K562 (cell line): ENCODE measurements at regions not wholly inside any gene's neighbourhood (a gene's known extent, or its start where the extent isn't known, plus 50 kb on each side); places are given as distances from the start of the nearest gene placed in this dataset.

ENCODE experiments used
- BRF2 ChIP-seq: IDR thresholded peaks from 3 replicates; pipeline ENCODE4 v1.6.1; 2011; ENCODE audit warnings: borderline replicate concordance, mild to moderate bottlenecking; ENCODE audit not compliant: insufficient read length, insufficient read depth
- CBX2 ChIP-seq: fragments of 200-600 bp; sonication (generic); IDR thresholded peaks from one replicate; pipeline ENCODE4 v1.6.1; 2012; ENCODE audit warnings: mild to moderate bottlenecking, low read length, inconsistent platforms; ENCODE audit not compliant: insufficient read depth, poor library complexity, severe bottlenecking
- CTCF ChIP-seq, 3 experiments: IDR thresholded peaks in 2 of 3; conservative IDR thresholded peaks in 1 of 3; 2 replicates each; pipeline ENCODE4 v1.5.1; 2011 to 2012; ENCODE audit warnings: low read length in 3 of 3, mild to moderate bottlenecking in 3 of 3, control low read depth in 2 of 3, improper control_type of control experiment in 1 of 3, inconsistent platforms in 1 of 3, low read depth in 1 of 3, mixed read lengths in 1 of 3, moderate library complexity in 1 of 3; ENCODE audit not compliant: insufficient read depth in 2 of 3
- GABPA ChIP-seq: fragments of 200-800 bp; sonication (Bioruptor generic); conservative IDR thresholded peaks from 2 replicates; pipeline ENCODE4 v1.6.1; 2016; ENCODE audit warnings: low read depth, missing genetic modification characterization, missing compliant biosample characterization
- GATA2 ChIP-seq: sonication (generic); formaldehyde crosslinking; IDR thresholded peaks from 2 replicates; pipeline ENCODE4 v1.4.0; 2020; ENCODE audit warnings: mild to moderate bottlenecking, missing genetic modification reagents
- MAZ ChIP-seq, 2 experiments: fragments of 450-650 bp in 1 of 2; sonication (generic) in 1 of 2; formaldehyde crosslinking; IDR thresholded peaks in 1 of 2; conservative IDR thresholded peaks in 1 of 2; 2 replicates each; pipeline versions ENCODE4 v1.4.0 to v1.5.0; 2020; ENCODE audit warnings: mild to moderate bottlenecking in 1 of 2, missing genetic modification reagents in 1 of 2
- NFE2L1 ChIP-seq: fragments of 450-650 bp; IDR thresholded peaks from 2 replicates; pipeline ENCODE4 v1.6.1; 2016; ENCODE audit warnings: missing genetic modification characterization, low read depth, mild to moderate bottlenecking, missing compliant biosample characterization, moderate library complexity, borderline replicate concordance
- SETDB1 ChIP-seq: IDR thresholded peaks from one replicate; pipeline ENCODE4 v1.6.1; 2012; ENCODE audit warnings: low read length, control low read depth, inconsistent platforms
- ZNF121 ChIP-seq: sonication (generic); formaldehyde crosslinking; conservative IDR thresholded peaks from 2 replicates; pipeline ENCODE4 v1.8.0; 2022; ENCODE audit warnings: missing genetic modification reagents
- ZNF274 ChIP-seq: IDR thresholded peaks from 2 replicates; pipeline ENCODE4 v1.6.1; 2011; ENCODE audit warnings: low read depth, mild to moderate bottlenecking, low read length, moderate library complexity, borderline replicate concordance

GRCh38 chr1:221612047-221612777 is 129.7 kb downstream of the DUSP10 start:
- TF ChIP-seq GATA2, result no peak
- TF ChIP-seq MAZ (CRISPR knock-in tag; conservative IDR thresholded peaks at IDR 0.05 in 1 of 2, IDR thresholded peaks at IDR 0.05 in 1 of 2), result no peak
- 0 out of 2 replicates have a peak, but pooled peaks have one; percentile 23 for TF ChIP-seq GABPA (tag)
- TF ChIP-seq SETDB1, result no peak
- TF ChIP-seq CTCF (IDR thresholded peaks at IDR 0.05 in 2 of 3, conservative IDR thresholded peaks at IDR 0.05 in 1 of 3; ENCODE audit: insufficient read depth in 2 of 3, low read depth in 1 of 3, low read length in 3 of 3), result no peak
- no peak for TF ChIP-seq CBX2
- TF ChIP-seq ZNF121 (CRISPR knock-in tag), result no peak
- no peak for TF ChIP-seq BRF2
- no peak for TF ChIP-seq NFE2L1 (tag)
- TF ChIP-seq ZNF274, result no peak
